ENCODE measurements at regions not wholly inside any gene's neighbourhood (a gene's known extent, or its start where the extent isn't known, plus 50 kb on each side); places are given as distances from the start of the nearest gene placed in this dataset.

- no peaks in the 10 kb centered on the region for H3K36me3 ChIP-seq (ENCODE audit: insufficient read depth in 1 of 2, low read depth in 1 of 2)
- TF ChIP-seq, protein P1, sequence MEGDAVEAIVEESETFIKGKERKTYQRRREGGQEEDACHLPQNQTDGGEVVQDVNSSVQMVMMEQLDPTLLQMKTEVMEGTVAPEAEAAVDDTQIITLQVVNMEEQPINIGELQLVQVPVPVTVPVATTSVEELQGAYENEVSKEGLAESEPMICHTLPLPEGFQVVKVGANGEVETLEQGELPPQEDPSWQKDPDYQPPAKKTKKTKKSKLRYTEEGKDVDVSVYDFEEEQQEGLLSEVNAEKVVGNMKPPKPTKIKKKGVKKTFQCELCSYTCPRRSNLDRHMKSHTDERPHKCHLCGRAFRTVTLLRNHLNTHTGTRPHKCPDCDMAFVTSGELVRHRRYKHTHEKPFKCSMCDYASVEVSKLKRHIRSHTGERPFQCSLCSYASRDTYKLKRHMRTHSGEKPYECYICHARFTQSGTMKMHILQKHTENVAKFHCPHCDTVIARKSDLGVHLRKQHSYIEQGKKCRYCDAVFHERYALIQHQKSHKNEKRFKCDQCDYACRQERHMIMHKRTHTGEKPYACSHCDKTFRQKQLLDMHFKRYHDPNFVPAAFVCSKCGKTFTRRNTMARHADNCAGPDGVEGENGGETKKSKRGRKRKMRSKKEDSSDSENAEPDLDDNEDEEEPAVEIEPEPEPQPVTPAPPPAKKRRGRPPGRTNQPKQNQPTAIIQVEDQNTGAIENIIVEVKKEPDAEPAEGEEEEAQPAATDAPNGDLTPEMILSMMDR (IDR thresholded peaks at IDR 0.05) = no peak
- H3K4me1 ChIP-seq = no peaks in the 10 kb centered on the region
- no peak overlapping the region for H3K4me3 ChIP-seq
- H3K27me3 ChIP-seq (ENCODE audit: insufficient read depth in 3 of 3, low read length in 2 of 3) = peaks cover 0 to 25% (median 13%) of the 10 kb centered on the region in 3 donors
- intact Hi-C loops (cut with DNase I) = no loop called here
- no peak for DNase-seq
- 7 to 12% (median 10%) methylated on average over 19 of the region's 19 CpGs for WGBS, 3 donors
- H3K9me3 ChIP-seq = peaks cover 4% of the 10 kb centered on the region
- no peak for ATAC-seq
- H3K27ac ChIP-seq = no peak overlapping the region
Measured at GRCh38 chr6:28747631-28748157, 176.1 kb downstream of the TRIM27 start.

DNA sequence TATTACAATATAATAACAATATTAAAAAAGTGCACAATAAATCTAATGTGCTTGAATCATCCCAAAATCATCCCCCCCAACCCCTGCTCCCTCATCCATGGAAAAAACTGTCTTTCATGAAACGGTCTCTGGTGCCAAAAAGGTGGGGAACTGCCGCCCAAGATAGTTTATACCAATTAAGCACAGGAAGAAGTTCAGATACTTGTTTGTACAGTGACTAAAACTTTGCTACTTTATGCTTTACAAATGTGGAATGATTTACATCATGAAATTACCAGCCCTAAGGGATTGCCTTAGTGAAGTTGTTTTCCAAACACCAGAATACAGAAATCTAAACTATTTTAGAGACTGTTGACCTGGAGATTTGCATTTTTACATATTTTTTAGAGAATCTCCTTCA, 175.6 kb downstream of the TRIM27 start:
- no peak for DNase-seq
- 23 to 27% (median 25%) methylated on average over 2 of the region's 2 CpGs for WGBS, 3 donors
- H3K4me1 ChIP-seq = no peaks in the 10 kb centered on the region
- H3K4me3 ChIP-seq = no peak overlapping the region
- ATAC-seq = no peak
- H3K27ac ChIP-seq = no peak overlapping the region
- TF ChIP-seq, protein P1 (IDR thresholded peaks at IDR 0.05) = no peak
- intact Hi-C loops (cut with DNase I) = no loop called here
- H3K9me3 ChIP-seq = peaks cover 4% of the 10 kb centered on the region
- H3K36me3 ChIP-seq (ENCODE audit: insufficient read depth in 1 of 2, low read depth in 1 of 2) = no peaks in the 10 kb centered on the region
- peaks cover 0 to 21% (median 8%) of the 10 kb centered on the region in 3 donors for H3K27me3 ChIP-seq (ENCODE audit: insufficient read depth in 3 of 3, low read length in 2 of 3)

- no peak for ATAC-seq
- peaks cover 0 to 12% (median 3%) of the 10 kb centered on the region in 3 donors for H3K27me3 ChIP-seq (ENCODE audit: insufficient read depth in 3 of 3, low read length in 2 of 3)
Measured at GRCh38 chr6:28750926-28751458, 172.8 kb downstream of the TRIM27 start.

DNA sequence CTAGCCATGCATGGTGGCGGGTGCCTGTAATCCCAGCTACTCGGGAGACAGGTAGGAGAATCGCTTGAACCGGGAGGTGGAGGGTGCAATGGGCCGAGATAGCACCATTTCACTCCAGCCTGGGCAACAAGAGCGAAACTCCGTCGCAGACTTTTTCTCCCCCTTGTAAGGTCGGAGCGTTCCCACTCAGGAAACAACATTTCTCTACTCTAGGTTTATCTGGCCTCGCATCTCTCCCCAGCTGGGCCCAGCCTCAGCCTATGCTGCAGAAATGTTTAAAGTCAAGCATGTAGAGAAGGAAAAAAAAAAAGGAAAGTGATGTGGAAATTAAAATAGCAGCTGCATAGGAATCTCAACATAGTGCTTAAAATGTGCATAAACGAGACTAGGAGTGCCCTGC, 172.3 kb downstream of the TRIM27 start:
- no peak for ATAC-seq
- H3K9me3 ChIP-seq = peaks cover 4% of the 10 kb centered on the region
- DNase-seq = no peak
- H3K27me3 ChIP-seq (ENCODE audit: insufficient read depth in 3 of 3, low read length in 2 of 3) = peaks cover 0 to 14% (median 3%) of the 10 kb centered on the region in 3 donors
- H3K4me1 ChIP-seq = no peaks in the 10 kb centered on the region
- H3K36me3 ChIP-seq (ENCODE audit: insufficient read depth in 1 of 2, low read depth in 1 of 2) = no peaks in the 10 kb centered on the region
- H3K4me3 ChIP-seq = no peak overlapping the region
- H3K27ac ChIP-seq = no peak overlapping the region
- intact Hi-C loops (cut with DNase I) = no loop called here
- 32 to 46% (median 34%) methylated on average over 12 of the region's 12 CpGs for whole genome bisulfite sequencing, 3 donors
- TF ChIP-seq, protein P1 (IDR thresholded peaks at IDR 0.05) = no peak

More at GRCh38 chr6:28750926-28751458, 172.8 kb downstream of the TRIM27 start:
- Histone ChIP-seq H3K9me3 (peaks cover 4% of the 10 kb centered on the region), H3K27ac (no peak overlapping the region), H3K4me1 (no peaks in the 10 kb centered on the region), H3K4me3 (no peak overlapping the region), H3K36me3 (ENCODE audit: insufficient read depth in 1 of 2, low read depth in 1 of 2) (no peaks in the 10 kb centered on the region)
- WGBS, 3 donors = 57 to 74% (median 73%) methylated on average over 1 of the region's 1 CpG
- intact Hi-C loops (cut with DNase I) = no loop called here
- DNase-seq = no peak
- TF ChIP-seq, protein P1 (IDR thresholded peaks at IDR 0.05) = no peak

DNA sequence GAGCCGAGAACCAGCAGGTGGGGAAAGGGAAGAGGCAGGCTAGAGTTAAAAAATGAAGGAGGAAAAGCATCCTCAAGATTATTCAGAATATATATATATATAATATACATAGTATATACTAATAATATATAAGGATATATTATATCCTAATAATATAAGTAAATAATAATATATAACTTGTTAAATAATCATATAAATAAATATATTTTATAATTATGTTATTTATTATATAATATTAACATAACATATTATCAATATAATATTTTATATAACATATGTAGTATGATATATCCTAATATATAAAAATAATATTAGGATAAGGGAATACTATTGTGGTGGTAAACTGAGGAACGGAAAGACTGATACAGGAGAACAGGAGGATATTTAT, 171.8 kb downstream of the TRIM27 start:
- intact Hi-C loops (cut with DNase I) = no loop called here
- Histone ChIP-seq H3K4me3 (no peak overlapping the region), H3K27me3 (ENCODE audit: insufficient read depth in 3 of 3, low read length in 2 of 3) (peaks cover 0 to 18% (median 6%) of the 10 kb centered on the region in 3 donors), H3K36me3 (ENCODE audit: insufficient read depth in 1 of 2, low read depth in 1 of 2) (no peaks in the 10 kb centered on the region), H3K27ac (no peak overlapping the region), H3K9me3 (peaks cover 4% of the 10 kb centered on the region), H3K4me1 (no peaks in the 10 kb centered on the region)
- ATAC-seq (no peak), DNase-seq (no peak)
- TF ChIP-seq, protein P1 (IDR thresholded peaks at IDR 0.05) = no peak
- 76 to 80% (median 76%) methylated on average over 2 of the region's 2 CpGs for WGBS, 3 donors

Data from psoas muscle (tissue), 7 donors.